Common myeloid progenitor, CD34-positive (primary cell): ENCODE measurements at regions not wholly inside any gene's neighbourhood (a gene's known extent, or its start where the extent isn't known, plus 50 kb on each side); places are given as distances from the start of the nearest gene placed in this dataset.

Experiments
- CTCF ChIA-PET: fragments of 350-600 bp; sonication (Branson Sonifier 250); formaldehyde crosslinking; loops from one replicate; lab custom pipeline; 2021; ENCODE audit warnings: antibody characterized with exemption; lab: Charles Lee
- POLR2A ChIA-PET: fragments of 350-600 bp; sonication (Branson Sonifier 250); formaldehyde crosslinking; loops from one replicate; lab custom pipeline; 2021; ENCODE audit warnings: antibody characterized with exemption; lab: Charles Lee
- DNase-seq, 3 donors: peaks; one replicate each; pipeline versions ENCODE4 v3.0.0 to v3.0.0-alpha.2; 2013
- H3K27ac ChIP-seq, 2 experiments: 1 replicate in 1 of 2; 2 replicates in 1 of 2; pipeline ENCODE4 v1.7.0; 2013; ENCODE audit warnings: inconsistent platforms in 2 of 2, low read length in 2 of 2, mild to moderate bottlenecking in 2 of 2, low read depth in 1 of 2, moderate library complexity in 1 of 2; ENCODE audit not compliant: severe bottlenecking in 2 of 2, insufficient read depth in 1 of 2, poor library complexity in 1 of 2
- H3K27me3 ChIP-seq, 5 experiments: replicated peaks in 2 of 5; 1 replicate in 3 of 5; 2 replicates in 2 of 5; pipeline versions ENCODE4 v1.6.1 to v1.7.0; 2013; ENCODE audit warnings: low read length in 4 of 5, mild to moderate bottlenecking in 2 of 5, moderate library complexity in 2 of 5, inconsistent platforms in 1 of 5; ENCODE audit not compliant: insufficient read depth in 5 of 5, control insufficient read depth in 4 of 5
- H3K36me3 ChIP-seq, 4 experiments: 1 replicate in 2 of 4; 2 replicates in 2 of 4; pipeline versions ENCODE4 v1.6.1 to v1.7.0; 2013; ENCODE audit warnings: low read length in 3 of 4, control low read depth in 1 of 4, mild to moderate bottlenecking in 1 of 4; ENCODE audit not compliant: control insufficient read depth in 4 of 4, insufficient read depth in 4 of 4
- H3K4me1 ChIP-seq, 4 experiments: 1 replicate in 3 of 4; 2 replicates in 1 of 4; pipeline versions ENCODE4 v1.6.1 to v1.7.1; 2013; ENCODE audit warnings: low read length in 3 of 4, mild to moderate bottlenecking in 3 of 4, control low read depth in 1 of 4, inconsistent platforms in 1 of 4, moderate library complexity in 1 of 4; ENCODE audit not compliant: control insufficient read depth in 4 of 4, insufficient read depth in 4 of 4; ENCODE audit errors: control extremely low read depth in 1 of 4
- H3K4me3 ChIP-seq, 7 experiments: 1 replicate in 4 of 7; 2 replicates in 3 of 7; pipeline versions ENCODE4 v1.5.1 to v1.7.0; 2013; ENCODE audit warnings: mild to moderate bottlenecking in 7 of 7, low read length in 6 of 7, moderate library complexity in 6 of 7, inconsistent platforms in 2 of 7, low read depth in 2 of 7, control low read depth in 1 of 7; ENCODE audit not compliant: insufficient read depth in 4 of 7, control insufficient read depth in 1 of 7; ENCODE audit errors: extremely low read depth in 1 of 7
- H3K9me3 ChIP-seq, 5 experiments: 1 replicate in 4 of 5; 2 replicates in 1 of 5; pipeline versions ENCODE4 v1.6.1 to v1.7.1; 2013; ENCODE audit warnings: low read length in 4 of 5, mild to moderate bottlenecking in 2 of 5, inconsistent platforms in 1 of 5, low read depth in 1 of 5, moderate library complexity in 1 of 5; ENCODE audit not compliant: control insufficient read depth in 4 of 5, insufficient read depth in 2 of 5; ENCODE audit errors: control extremely low read depth in 1 of 5
- WGBS: methylation state at CpG from one replicate; pipeline ENCODE4 v1.1.5; 2013; ENCODE audit not compliant: insufficient coverage; 5-methylcytosine and 5-hydroxymethylcytosine counted together

DNA sequence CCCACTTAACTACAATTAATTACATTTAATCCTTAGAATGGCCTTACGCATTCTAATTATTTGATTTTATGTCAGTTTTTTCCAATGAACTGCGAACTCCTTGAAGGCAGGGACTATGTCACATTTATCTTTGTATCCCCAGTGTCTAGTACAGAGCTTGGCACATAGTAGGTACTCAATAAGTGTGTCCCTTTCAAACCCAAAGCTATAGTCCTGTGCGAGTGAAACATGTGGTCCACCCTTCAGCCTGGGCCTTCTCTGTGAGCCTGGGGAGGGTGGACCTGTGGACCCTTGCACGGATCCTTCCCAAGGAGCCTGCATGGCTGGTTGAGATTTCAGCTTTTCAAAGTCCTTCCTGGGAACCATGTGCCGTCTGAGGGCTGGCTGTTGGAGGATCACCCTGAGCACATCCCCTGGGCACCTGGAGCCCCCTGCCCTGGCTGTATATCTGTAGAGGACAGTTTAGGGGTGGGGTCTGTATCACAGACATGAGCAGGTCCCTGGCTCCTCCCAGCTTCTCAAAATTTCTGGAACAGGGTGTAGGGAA is 103.1 kb downstream of the IER5 start:
- no peak overlapping the region for H3K27ac ChIP-seq
- H3K36me3 ChIP-seq: no peaks in the 10 kb centered on the region
- no peak for DNase-seq
- H3K9me3 ChIP-seq: no peaks in the 10 kb centered on the region
- 100% methylated on average over 3 of the region's 5 CpGs for WGBS
- H3K4me3 ChIP-seq: no peak overlapping the region
- H3K27me3 ChIP-seq: peaks cover 0 to 11% (median 6%) of the 10 kb centered on the region in 5 experiments
- CTCF ChIA-PET: interaction anchor here (1.0 to 1.8 kb wide), 3 partner anchors 11 to 234 kb away, joined by 4 to 6 read pairs (median 4); no protein-coding TSS in a partner anchor
- POLR2A ChIA-PET: no interaction called here
- peaks cover 0 to 8% (median 3%) of the 10 kb centered on the region in 4 experiments for H3K4me1 ChIP-seq

DNA sequence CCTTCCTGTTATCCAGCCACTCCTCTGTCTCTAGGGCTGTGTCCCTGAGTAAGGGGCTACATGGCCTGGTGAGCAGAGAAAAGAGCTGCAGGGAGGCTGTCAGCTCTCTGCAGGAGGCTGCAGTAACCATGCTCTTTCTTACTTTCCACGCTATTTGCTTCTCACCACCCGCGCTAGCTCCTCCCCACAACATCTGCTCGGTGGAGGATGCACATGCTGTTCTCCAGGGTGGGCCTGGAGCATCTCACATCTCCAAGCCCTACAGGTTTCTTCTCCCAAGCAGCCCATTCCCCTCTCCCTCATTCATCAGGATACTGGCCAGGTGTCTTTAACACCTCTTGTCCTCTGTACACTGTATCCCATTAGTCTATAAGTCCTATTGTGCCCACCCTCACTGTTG is 103.8 kb downstream of the IER5 start:
- CTCF ChIA-PET: interaction anchor here (1.8 kb wide), 1 partner anchor 10 kb away, joined by 6 read pairs; no protein-coding TSS in a partner anchor
- H3K9me3 ChIP-seq: no peaks in the 10 kb centered on the region
- H3K36me3 ChIP-seq: no peaks in the 10 kb centered on the region
- DNase-seq: no peak
- POLR2A ChIA-PET: no interaction called here
- no peak overlapping the region for H3K4me3 ChIP-seq
- 71% methylated on average over 4 of the region's 4 CpGs for WGBS
- H3K27ac ChIP-seq: no peak overlapping the region
- H3K4me1 ChIP-seq: peaks cover 0 to 8% (median 3%) of the 10 kb centered on the region in 4 experiments
- peaks cover 0 to 11% (median 6%) of the 10 kb centered on the region in 5 experiments for H3K27me3 ChIP-seq

DNA sequence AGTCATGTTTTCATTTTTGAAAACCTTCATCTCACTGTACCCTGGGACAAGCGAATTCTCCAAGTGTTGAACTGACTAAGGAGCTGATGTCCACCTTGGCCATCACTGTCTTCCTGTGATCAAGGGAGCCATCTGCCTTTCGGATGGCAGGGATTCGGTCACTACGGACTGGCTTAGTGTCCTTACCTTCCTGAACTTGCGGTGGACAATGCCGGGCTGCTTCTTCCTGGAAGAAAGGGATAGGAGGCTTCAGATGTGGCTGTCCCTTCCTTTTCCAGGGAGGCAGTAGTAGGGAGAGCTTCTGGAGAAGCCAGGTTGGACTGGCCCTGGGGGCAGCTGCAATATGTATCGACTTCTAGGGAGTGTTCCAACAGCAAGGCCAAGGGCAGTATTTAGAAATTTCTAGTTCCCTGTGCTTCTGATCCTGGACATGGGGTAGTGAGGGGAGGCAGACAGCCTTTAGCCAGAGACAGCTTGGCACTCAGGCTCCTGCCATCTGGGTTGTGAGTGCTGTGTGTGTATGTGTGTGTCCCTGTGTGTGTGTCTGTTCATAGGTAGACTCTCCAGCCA is 114.6 kb downstream of the IER5 start:
- H3K4me3 ChIP-seq: no peak overlapping the region
- no peaks in the 10 kb centered on the region for H3K4me1 ChIP-seq
- H3K27me3 ChIP-seq: peaks cover 0 to 10% (median 3%) of the 10 kb centered on the region in 5 experiments
- H3K9me3 ChIP-seq: no peaks in the 10 kb centered on the region
- WGBS: 89% methylated on average over 6 of the region's 7 CpGs
- ChIA-PET POLR2A (no interaction called here), CTCF (interaction anchor here (1.0 to 1.4 kb wide), 2 partner anchors 11 to 16 kb away, joined by 4 to 6 read pairs; no protein-coding TSS in a partner anchor)
- H3K36me3 ChIP-seq: no peaks in the 10 kb centered on the region
- no peak overlapping the region for H3K27ac ChIP-seq
- no peak for DNase-seq

- POLR2A ChIA-PET: no interaction called here
- Histone ChIP-seq H3K4me3 (no peak overlapping the region), H3K9me3 (no peaks in the 10 kb centered on the region), H3K27ac (no peak overlapping the region), H3K36me3 (no peaks in the 10 kb centered on the region), H3K27me3 (peaks cover 0 to 10% (median 3%) of the 10 kb centered on the region in 5 experiments), H3K4me1 (no peaks in the 10 kb centered on the region)
- CTCF ChIA-PET: no interaction called here
- DNase-seq: no peak
- WGBS: 90% methylated on average over 6 of the region's 6 CpGs
Observed at GRCh38 chr1:181204530-181204929, 116.0 kb downstream of the IER5 start.

GRCh38 chr1:181205901-181206300 is 117.4 kb downstream of the IER5 start:
- no peaks in the 10 kb centered on the region for H3K36me3 ChIP-seq
- H3K4me3 ChIP-seq: no peak overlapping the region
- peaks cover 0 to 10% (median 3%) of the 10 kb centered on the region in 5 experiments for H3K27me3 ChIP-seq
- WGBS: 78% methylated on average over 6 of the region's 10 CpGs
- no peak overlapping the region for H3K27ac ChIP-seq
- no peak for DNase-seq
- POLR2A ChIA-PET: no interaction called here
- CTCF ChIA-PET: no interaction called here
- no peaks in the 10 kb centered on the region for H3K4me1 ChIP-seq
- no peaks in the 10 kb centered on the region for H3K9me3 ChIP-seq

- Histone ChIP-seq H3K9me3 (no peaks in the 10 kb centered on the region), H3K27me3 (peaks cover 0 to 12% (median 3%) of the 10 kb centered on the region in 5 experiments), H3K36me3 (no peaks in the 10 kb centered on the region), H3K4me1 (no peaks in the 10 kb centered on the region), H3K27ac (no peak overlapping the region), H3K4me3 (no peak overlapping the region)
- ChIA-PET POLR2A (no interaction called here), CTCF (no interaction called here)
- WGBS: 85% methylated on average over 8 of the region's 8 CpGs
- DNase-seq: no peak
Observed at GRCh38 chr1:181206513-181206912, 118.0 kb downstream of the IER5 start.
